C4-2B (cell line): ENCODE measurements at regions not wholly inside any gene's neighbourhood (a gene's known extent, or its start where the extent isn't known, plus 50 kb on each side); places are given as distances from the start of the nearest gene placed in this dataset.

Experiments used
- H3K27ac ChIP-seq: fragments of 450-650 bp; 2 replicates; pipeline ENCODE4 v1.5.1; 2017
- CTCF ChIP-seq: fragments of 450-650 bp; conservative IDR thresholded peaks from 2 replicates; pipeline ENCODE4 v1.5.1; 2017; ENCODE audit warnings: mild to moderate bottlenecking
- ZFX ChIP-seq: fragments of 450-650 bp; IDR thresholded peaks from 2 replicates; pipeline ENCODE4 v1.6.1; 2017

- TF ChIP-seq CTCF (no peak), ZFX (no peak)
- no peak overlapping the region for H3K27ac ChIP-seq
Observed at GRCh38 chr2:37820471-37820986, 104.6 kb upstream of the RMDN2 start.

- TF ChIP-seq CTCF (no peak), ZFX (no peak)
- no peak overlapping the region for H3K27ac ChIP-seq
Observed at GRCh38 chr2:37825586-37825985, 99.5 kb upstream of the RMDN2 start.

DNA sequence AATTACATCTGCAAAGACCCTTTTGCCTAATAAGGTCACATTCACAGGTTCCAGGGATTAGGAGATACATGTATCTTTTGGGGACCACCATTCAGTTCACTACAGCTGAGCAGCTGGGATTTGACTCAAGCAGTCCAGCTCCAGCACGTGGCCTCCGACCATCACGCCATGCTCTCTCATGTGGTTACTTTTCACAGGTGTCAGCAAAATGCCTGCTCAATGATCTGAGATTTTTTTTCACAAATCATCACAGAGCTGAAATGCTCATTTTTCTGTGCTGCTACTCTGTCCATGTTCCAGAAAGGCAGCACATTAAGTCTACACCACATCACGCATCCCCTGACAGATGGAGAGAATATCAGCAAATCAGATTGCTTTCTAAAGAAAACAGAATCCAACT, 98.5 kb upstream of the RMDN2 start:
- no peak overlapping the region for H3K27ac ChIP-seq
- TF ChIP-seq CTCF (no peak), ZFX (no peak)

GRCh38 chr2:37827455-37827854, 97.6 kb upstream of the RMDN2 start:
- H3K27ac ChIP-seq = no peak overlapping the region
- no peak for TF ChIP-seq ZFX
- TF ChIP-seq CTCF = no peak

DNA sequence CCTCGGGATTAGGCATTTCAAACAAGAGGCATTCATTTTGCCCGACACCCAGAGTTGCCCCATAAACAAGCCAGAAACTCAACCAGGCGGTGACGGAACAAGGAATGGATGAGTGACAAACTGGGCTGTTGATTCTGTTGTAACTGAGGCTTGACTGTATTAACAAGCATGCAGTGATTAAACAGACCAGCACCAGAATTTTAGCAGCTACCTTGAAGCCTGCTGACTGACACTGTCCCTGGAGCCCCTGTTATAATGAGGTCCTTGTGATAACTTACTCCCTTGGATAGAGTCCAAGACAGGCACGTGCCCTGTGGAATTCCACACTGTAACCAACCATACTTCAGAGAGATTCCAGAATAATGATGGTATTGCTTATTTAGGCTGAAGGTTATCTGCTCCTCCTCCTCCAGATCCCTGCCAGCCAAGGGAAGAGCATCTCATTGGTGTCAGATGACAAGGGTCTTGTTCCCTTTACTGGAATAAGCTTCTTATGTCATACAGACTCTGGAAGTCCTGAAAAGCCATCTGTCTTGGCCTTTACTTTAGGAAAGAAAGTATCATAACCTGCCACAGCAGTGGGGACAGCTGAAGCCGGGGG, 97.1 kb upstream of the RMDN2 start:
- H3K27ac ChIP-seq = no peak overlapping the region
- TF ChIP-seq ZFX (no peak), CTCF (no peak)

DNA sequence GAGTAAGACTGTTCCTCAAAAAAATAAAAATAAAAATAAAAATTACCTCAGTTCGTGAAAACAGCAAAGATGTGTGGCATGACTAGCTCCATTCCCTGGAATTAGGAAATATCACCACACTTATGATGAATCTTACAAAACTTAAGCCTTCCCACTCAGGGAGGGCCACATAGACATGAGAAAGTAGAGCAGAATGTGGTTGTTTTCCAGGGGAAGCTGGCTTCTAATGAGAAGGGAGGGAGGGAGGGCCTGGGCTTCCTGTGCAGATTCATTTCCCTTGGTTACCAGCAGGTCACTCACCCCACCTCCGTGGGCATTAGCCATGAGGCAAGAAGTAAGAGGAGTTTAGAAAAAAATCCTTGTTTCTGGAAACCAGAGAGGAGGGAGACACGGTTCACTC, 95.9 kb upstream of the RMDN2 start:
- no peak for TF ChIP-seq ZFX
- TF ChIP-seq CTCF = no peak

GRCh38 chr2:37829616-37830395, 95.3 kb upstream of the RMDN2 start:
- no peak overlapping the region for H3K27ac ChIP-seq
- TF ChIP-seq CTCF (no peak), ZFX (no peak)

More for the DNA sequence above, 95.9 kb upstream of the RMDN2 start:
- no peak overlapping the region for H3K27ac ChIP-seq
